HG03064 (cell line): ENCODE measurements at regions not wholly inside any gene's neighbourhood (a gene's known extent, or its start where the extent isn't known, plus 50 kb on each side); places are given as distances from the start of the nearest gene placed in this dataset.
"Not testable (repeated sequence)": the region's sequence is repeated elsewhere in the genome, so short reads cannot be mapped to it uniquely, and the experiment has no call there.

Source experiments
- ATAC-seq: cut with Tn5 transposase; IDR thresholded peaks from one replicate; pipeline ENCODE4 v1.9.1; 2021; ENCODE audit warnings: low read depth; ENCODE audit not compliant: unreplicated experiment

DNA sequence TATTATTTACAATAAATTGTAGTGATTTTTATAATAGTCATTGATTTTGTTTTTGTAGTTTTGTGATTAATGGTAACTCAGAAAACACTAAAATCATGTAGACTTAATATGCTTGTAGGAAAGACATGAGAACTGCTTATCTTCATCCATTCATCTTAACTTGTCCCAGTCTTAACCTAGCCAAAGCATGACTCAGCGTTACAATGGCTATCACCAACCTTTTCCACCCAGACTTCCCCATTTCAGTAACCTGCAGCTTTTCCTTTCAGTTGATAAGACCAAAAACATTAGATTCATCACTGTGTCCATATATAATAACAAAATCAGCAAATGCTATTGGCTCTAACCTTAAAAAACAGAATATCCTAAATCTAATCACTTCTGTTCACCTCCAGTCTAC is 106.2 kb upstream of the KLF8 start:
- ATAC-seq: no peak

DNA sequence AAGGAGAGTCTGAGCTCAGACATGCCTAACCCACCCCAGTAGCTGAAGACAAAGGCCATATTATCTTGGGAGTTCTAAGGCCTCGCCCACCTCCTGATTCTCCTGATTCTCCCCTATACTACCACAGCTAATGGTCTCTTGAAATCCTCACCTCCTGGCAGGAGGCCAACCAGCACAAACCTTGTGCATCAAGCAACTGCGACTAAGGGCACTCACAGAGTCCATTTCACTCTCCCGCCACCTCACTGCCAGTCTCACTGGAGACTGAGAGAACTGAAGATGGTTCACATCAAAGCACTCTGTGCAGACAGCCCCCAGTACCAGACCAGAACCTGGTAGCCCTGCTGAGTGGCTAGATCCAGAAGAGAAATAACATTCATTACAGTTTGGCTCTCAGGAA is 102.1 kb upstream of the KLF8 start:
- no peak for ATAC-seq

DNA sequence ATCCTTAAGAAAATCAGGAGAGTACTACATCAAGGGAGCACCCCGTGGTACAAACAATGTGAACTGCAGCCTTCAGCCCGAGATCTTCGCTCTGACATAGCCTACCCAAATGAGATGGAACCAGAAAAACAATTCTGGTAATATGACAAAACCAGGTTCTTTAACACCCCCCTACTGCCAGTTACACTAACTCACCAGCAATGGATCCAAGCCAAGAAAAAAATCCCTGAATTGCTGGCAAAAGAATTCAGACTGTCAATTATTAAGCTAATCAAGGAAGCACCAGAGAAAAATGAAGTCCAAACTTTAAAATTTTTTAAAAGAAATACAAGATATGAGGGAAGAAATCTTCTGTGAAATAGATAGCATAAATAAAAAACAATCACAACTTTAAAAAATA is 101.7 kb upstream of the KLF8 start:
- no peak for ATAC-seq

DNA sequence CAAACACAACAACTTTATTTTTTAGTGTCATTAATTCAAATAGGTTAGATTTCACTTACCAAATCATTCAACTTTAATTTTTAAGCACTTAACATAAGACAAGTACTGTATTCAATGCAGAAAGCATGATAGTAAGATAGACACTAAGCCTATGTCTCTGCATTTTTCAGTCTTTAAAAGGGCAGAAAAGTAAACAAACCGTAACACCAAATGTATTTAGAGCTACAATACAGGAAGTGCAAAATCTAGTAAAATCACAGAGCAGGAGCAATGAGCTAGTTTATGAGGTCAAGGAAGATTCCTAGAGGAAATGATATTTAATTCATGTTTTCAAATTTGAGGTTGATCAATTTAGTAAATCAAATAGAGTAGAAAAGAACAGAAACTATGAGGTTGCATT is 68.0 kb upstream of the KLF8 start:
- ATAC-seq: not testable (repeated sequence)
